ENCODE measurements at regions not wholly inside any gene's neighbourhood (a gene's known extent, or its start where the extent isn't known, plus 50 kb on each side); places are given as distances from the start of the nearest gene placed in this dataset.
"Not testable (repeated sequence)": the region's sequence is repeated elsewhere in the genome, so short reads cannot be mapped to it uniquely, and the experiment has no call there.

DNA sequence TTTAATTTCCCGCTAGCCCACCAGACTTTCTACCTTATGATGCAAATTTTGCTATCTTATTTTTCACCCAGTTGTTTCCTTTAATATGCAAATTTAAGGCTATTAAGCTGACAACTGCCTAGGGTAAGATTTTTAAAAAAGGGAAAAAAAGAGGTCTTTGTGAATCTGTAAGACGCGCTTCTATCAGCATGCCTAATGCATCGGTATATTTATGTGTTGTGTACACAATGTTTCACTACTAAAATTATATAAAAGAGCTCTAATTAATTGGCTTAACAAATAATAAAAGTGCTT lies 386.6 kb downstream of the KIF20B start:
- FAIRE-seq (no peak), DNase-seq (ENCODE audit: extremely low spot score, insufficient read length, low read depth) (no peak)

DNA sequence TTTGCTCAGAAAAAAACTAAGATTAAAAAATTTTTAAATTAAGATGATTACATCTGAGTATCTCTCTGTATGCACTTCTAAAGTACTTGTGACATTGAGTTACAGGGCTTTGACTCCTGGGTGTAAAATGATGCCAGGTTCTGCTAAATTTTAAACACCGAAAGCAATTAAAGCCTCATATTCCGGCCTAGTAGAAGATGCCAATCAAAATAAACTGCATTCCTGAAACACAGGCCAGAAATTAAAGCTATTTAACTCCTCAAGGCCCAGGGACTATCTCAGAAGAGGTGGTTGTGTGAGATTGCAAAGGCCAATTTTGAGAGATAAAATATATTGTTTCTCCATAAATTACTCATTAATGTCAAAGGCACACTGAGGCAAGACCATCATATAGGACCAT lies 388.3 kb downstream of the KIF20B start:
- DNase-seq (ENCODE audit: extremely low spot score, insufficient read length, low read depth) = no peak
- no peak for FAIRE-seq

DNA sequence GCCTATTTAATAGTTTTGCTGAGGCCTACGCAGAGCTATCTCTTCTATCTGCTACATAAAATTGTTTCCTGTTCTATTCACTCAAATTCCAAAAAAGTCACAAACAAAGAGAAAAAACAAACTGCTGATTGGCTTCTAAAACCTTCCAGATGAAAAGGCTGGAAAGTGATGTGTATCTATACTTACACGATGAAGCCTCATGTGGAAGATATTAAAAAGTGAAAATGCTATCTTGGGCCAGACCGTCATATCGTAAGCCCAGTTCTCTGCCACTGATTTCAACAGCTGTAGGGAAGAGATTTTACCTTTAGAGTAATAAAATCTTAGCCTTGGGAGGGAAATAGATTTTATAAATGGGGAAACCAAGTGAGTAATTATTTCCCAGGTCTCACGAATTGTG lies 394.8 kb downstream of the KIF20B start:
- FAIRE-seq = no peak

DNA sequence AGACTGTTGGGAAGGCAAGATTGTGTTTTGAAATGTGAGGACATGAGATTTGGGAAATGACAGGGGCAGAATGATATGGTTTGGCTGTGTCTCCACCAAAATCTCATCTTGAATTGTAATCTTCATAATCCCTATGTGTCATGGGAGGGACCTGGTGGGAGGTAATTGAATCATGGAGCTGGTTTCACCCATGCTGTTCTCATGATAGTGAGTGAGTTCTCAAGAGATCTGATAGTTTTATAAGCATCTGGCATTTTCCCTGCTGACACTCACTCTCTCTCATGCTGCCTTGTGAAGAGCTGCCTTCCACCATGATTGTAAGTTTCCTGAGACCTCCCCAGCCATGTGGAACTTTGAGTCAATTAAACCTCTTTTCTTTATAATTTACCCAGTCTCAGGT lies 406.2 kb downstream of the KIF20B start:
- DNase-seq (ENCODE audit: extremely low spot score, insufficient read length, low read depth); FAIRE-seq: not testable (repeated sequence)

More for the DNA sequence above, 394.8 kb downstream of the KIF20B start:
- DNase-seq (ENCODE audit: extremely low spot score, insufficient read length, low read depth) = no peak

DNA sequence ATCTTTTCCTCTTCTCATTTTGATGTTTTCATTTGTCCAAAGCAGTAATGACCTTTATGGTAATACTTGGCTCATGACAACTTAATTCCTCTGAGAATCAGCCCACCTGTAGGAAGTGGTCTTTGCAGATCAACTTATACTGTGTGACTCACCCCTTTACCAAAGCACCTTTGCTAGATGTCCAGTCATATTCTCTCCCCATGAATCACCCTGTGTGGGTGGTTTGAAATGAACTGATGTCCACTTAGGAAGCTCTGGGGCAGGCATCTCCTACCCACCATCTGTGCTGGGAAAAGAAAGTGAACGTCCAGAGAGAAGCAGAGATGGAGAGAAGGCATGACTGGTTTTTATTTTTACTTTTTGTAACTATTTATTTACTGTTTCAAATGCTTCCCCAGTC lies 410.3 kb downstream of the KIF20B start:
- no peak for DNase-seq (ENCODE audit: extremely low spot score, insufficient read length, low read depth)
- no peak for FAIRE-seq

DNA sequence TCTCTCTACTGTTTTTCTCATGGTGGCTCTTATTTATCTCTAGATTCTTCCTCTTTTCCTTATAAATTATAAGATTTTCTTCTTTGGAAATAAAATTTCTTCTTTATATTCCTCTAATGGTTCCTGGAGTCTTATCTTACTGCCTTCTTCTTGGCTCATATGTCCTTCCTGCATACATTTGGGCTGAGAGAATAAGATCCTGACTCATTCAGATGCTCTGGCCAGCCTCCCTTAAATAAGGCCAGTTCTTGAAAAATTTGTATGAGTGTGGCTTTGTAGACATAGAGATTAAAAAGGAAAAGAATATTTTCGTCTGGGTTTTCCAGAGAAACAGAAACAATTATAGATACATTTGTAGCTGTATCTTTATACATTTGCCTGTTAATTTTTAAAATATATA lies 411.3 kb downstream of the KIF20B start:
- DNase-seq (ENCODE audit: extremely low spot score, insufficient read length, low read depth) (no peak), FAIRE-seq (no peak)

DNA sequence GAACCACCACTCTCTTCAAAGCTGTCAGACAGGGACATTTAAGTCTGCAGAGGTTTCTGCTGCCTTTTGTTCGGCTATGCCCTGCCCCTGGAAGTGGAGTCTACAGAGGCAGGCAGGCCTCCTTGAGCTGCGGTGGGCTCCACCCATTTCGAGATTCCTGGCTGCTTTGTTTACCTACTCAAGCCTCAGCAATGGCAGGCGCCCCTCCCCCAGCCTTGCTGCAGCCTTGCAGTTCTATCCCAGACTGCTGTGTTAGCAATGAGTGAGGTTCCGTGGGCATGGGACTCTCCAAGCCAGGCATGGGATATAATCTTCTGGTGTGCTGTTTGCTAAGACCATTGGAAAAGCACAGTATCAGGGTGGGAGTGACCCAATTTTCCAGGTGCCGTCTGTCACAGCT lies 417.2 kb downstream of the KIF20B start:
- FAIRE-seq; DNase-seq (ENCODE audit: extremely low spot score, insufficient read length, low read depth): not testable (repeated sequence)

DNA sequence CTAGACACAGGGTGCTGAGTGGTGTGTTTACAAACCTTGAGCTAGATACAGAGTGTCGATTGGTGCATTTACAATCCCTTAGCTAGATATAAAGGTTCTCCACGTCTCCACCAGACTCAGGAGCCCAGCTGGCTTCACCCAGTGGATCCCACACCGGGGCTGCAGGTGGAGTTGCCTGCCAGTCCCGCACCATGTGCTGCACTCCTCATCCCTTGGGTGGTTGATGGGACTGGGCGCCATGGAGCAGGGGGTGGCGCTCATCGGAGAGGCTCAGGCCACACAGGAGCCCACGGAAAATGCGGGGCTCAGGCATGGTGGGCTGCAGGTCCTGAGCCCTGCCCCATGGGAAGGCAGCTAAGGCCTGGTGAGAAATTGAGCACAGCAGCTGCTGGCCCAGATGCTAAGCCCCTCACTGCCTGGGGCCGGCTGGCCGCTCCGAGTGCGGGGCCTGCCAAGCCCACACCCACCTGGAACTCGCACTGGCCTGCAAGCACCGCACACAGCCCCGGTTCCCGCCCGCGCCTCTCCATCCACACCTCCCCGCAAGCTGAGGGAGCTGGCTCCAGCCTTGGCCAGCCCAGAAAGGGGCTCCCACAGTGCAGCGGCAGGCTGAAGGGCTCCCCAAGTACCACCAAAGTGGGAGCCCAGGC lies 418.4 kb downstream of the KIF20B start:
- not testable (repeated sequence) for DNase-seq (ENCODE audit: extremely low spot score, insufficient read length, low read depth); FAIRE-seq

DNA sequence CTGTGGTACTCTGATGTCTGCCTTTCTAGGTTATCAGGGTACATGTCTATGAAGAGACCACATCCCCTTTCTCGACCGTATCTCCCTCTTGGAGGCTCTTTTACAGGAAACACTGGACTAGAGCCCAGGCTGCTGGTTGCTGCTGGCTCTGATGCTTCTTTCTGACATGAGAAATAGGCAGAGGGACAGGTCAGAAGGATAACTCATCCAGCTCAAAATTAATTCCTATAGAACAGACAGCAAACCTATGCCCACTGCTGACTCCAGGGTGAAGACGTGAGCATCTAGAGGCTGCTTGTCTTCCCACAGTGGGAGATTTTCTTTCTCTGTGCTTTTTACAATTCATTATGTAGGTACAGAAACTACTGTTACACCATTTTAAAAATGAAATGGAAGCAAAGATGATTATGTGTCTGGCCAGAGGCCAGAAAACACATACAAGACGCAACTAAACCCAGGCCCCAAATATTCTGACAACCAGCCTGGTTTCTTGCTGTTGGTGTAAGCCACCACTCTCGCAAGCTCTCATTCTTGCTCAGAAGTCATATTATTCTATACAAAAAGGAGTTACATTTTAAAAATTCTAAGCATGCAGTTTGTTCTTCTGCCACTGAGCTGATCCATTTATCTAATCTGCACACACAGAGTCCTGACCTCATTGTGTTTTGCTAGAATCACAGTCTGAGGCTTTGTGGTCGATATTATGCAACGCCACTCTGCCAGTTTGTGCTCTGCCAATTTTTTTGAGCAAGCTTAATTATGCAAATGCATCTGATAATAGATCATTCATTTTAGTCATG lies 424.3 kb downstream of the KIF20B start:
- FAIRE-seq = no peak
- DNase-seq (ENCODE audit: extremely low spot score, insufficient read length, low read depth) = no peak

DNA sequence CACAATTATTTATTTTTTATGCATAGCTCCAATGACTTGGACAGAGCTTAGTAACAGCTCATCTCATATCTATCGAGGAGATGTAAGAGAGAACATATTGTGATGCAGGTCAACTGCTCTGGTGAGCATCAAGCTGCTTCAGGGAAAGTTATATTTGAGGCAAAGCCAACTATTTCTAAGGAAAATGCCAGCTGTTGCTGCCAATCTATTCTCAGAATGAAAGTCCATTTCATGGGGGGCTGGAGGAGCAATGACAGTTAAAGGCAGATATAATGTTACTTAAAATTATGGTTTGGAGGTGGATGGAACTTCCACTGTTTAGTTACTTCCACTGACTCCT lies 424.8 kb downstream of the KIF20B start:
- DNase-seq (ENCODE audit: extremely low spot score, insufficient read length, low read depth) (no peak), FAIRE-seq (no peak)

DNA sequence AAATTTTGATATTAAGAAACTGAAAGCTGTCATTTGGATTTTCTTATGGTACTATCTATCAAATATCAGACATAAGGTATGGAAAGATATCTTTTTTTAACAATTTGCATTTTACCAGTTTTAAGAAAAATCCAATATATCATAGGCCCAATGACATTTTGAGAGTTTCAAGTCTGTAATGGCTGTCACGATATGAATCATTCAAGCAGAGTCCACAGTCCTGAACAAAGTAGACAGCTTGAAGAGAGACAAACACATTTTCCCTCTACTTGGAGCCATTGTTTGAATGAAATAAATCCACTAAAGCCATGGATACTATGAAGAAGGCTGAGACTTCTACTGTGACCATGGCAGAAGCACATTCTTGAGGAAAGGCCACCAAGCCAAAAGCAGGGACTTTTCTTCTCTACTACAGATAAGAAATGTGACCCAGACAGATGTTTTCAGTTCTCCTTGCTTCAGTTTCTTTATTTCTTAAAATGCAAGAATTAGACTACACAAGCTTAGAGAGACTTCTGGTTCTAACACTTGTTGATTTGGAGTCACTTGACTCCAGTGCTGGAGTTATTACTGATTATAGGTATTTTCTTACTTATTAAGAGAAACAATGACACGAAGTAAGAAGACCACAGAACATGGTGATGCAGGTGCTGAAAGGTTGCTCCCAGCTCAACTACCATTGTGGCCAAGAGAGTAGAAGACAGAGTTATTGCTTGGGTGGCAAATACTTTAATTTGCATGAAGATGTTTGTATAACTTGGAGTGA lies 429.1 kb downstream of the KIF20B start:
- DNase-seq (ENCODE audit: extremely low spot score, insufficient read length, low read depth) (no peak), FAIRE-seq (no peak)

DNA sequence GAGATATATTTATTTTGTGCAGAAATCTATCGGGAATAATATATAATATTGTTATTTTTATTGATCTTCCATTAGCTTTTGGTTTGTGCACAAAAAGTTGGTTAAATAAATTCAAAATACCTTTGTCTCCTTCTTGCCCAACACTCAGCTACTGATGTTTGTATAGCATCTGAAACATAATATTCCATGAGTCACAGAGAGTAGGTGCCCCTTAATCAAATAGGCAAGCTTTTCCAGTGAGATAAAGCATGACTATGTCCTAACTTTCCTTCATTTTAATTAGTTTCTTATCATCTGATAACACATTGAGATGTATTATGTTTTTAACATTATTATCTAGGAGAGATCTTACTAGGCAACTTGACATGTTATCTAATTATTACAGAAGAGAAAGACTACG lies 432.2 kb downstream of the KIF20B start:
- no peak for FAIRE-seq
- DNase-seq (ENCODE audit: extremely low spot score, insufficient read length, low read depth) = no peak

DNA sequence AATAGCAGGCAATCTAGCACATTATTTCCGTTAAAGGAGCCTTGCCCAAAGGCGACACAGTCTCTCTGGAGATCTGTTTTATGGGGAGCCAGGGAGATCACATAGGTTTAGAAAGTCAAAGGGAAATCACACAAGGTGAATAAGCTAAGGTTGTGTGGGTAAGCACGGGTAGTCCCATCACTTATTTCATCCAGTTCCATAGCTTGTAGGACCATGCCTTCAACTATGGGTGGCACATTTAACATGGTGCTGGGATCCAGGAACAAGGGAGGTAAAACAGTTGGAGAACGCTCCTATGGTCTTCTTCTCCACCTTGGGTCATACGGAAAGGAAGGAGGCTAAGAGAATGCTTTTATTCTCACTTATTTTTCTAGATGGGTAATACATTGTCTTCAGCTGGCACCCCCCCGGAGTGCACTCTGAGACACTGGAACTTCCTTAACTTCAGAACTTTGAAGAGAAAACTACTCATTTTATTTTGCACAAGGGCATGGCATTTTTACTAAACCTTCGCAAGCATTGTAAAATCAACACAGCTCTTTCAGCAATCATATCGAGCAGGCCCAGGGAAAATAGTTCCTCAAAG lies 435.4 kb downstream of the KIF20B start:
- FAIRE-seq (no peak), DNase-seq (ENCODE audit: extremely low spot score, insufficient read length, low read depth) (no peak)

DNA sequence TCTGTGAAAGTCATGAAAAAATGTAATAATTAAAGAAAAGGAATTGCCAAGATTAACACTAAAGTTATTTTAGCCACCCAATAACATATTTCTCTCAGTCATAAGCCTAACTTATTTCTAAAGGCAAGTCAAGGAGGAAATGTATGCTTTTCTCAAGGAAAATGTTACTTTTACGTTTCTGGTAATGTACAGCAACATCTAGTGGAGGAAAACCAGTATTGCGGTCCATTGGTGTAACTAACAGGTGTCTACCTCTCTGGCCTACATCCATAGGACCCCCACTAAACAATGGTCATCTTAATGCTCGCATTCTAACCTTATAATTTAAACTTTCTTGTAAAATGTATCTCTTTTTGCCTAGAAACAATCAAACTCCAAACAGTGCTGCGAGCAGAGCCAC lies 437.5 kb downstream of the KIF20B start:
- FAIRE-seq (peak; percentile 26), DNase-seq (ENCODE audit: extremely low spot score, insufficient read length, low read depth) (no peak)

DNA sequence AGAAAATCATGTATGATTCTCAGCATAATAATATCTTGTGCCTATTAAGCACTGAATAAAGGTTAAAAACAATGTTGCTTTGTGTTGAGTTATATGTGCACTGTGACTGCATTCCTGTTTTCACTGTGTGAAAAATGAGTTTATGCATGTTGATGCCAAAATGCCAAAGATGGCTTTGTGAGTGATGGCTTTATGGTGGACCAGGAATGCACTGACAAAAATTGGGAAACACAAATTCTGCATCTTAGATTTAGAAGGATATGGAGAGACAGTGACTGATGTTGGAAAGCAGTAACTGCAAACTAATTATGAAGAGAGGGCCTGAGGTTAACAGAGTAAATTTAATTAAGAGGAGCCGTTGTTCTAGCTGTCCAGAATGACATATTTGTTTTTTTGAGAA lies 440.4 kb downstream of the KIF20B start:
- no peak for DNase-seq (ENCODE audit: extremely low spot score, insufficient read length, low read depth)
- FAIRE-seq = no peak

DNA sequence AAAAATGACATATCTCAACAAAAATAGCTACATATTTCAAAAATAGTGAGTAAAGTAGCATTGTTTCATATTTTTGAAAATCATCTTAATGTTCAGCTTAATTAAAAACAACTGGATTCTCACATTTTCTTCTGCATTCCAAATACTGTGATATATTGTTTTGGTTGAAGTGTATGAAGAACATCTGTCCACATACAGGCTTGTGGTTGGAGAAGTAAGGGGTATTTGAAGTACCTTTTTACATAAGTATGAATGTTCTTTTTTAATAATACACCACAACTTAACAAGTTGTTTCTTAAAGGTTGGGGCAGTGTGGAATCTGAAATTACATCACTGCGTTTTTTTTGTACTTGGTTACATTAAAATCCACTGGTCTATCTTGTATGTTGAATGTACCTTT lies 442.5 kb downstream of the KIF20B start:
- FAIRE-seq (no peak), DNase-seq (ENCODE audit: extremely low spot score, insufficient read length, low read depth) (no peak)

DNA sequence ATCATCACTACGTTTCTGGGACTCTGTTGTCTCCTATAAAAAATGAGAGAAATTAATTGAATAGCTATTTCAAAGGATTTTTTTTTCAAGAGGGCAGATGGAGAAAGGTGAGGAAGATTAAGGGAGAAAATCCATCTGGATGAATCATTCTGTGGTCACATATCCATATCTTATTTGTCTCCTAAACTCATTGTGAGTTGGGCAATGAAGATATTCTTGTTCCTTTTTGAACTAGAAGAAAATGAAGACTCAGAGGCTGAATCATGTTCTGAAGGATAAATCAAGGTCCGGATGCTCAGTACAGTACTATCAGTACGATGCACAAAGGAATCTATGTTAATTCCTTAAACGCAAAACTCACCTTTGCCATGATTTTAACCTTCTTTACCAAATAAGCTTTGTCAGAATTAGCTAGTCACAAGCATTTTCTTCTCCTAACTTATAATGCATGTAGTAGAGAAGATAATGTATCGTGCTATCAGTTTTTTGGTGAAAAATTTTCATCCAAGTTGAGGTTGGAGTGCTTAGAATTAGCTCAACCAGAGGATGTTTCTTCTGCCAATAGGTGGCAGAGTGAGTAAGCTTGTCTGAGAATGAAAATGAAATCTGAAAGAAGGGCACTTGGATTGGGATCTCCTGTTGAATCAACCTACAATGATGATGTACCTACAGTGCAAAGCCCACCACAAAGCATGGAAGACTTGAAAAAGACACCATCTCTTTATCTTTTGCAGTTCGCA lies 446.9 kb downstream of the KIF20B start:
- DNase-seq (ENCODE audit: extremely low spot score, insufficient read length, low read depth) (no peak), FAIRE-seq (peak; percentile 35)

DNA sequence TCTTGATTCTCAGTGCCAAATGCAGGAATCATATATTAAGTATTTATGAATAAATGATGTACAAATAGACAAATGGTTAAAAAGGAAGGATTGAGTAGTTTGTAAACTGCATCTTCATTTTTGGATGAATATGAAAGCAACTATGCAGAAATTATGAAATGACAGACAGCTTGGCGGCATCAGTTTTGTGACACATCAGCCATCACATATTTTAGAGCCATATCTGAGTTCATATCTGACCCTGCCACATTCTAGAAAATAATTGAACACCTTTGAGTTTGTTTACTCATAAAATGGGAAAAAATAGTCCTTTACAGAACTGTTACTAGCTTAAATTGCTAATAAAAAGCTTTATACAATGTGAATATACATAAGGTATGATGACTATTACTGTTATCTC lies 448.2 kb downstream of the KIF20B start:
- FAIRE-seq (no peak), DNase-seq (ENCODE audit: extremely low spot score, insufficient read length, low read depth) (no peak)

DNA sequence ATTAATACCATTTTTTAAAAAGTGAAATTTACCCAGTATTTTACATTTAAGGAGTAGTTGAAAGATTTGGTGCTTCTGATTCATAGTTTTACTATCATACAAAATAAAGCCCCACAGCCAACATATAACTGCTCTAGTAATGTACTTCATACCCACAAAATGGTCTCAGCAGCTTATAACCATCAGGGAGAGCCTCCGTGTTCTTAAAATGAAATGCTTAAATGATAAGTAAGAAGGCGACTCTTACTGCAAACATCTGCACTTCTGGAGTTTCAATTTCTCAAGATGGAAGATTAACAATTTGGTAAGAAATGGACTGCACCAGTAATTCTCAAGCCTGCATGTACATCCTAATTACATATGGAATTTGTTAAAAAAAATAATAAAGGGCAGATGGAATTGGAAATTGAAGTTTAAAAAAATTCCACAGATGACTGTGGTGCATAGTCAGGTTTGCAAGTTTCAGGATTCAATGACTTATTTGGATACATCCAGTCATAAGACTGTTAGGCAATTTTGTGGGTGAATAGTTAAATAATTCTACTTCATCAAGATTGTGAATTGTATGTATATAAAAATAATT lies 461.0 kb downstream of the KIF20B start:
- DNase-seq (ENCODE audit: extremely low spot score, insufficient read length, low read depth) (no peak), FAIRE-seq (no peak)

Data from GM18507 (cell line).